ENCODE measurements at regions not wholly inside any gene's neighbourhood (a gene's known extent, or its start where the extent isn't known, plus 50 kb on each side); places are given as distances from the start of the nearest gene placed in this dataset.

- no peak overlapping the region for H2AK5ac ChIP-seq (ENCODE audit: low read depth, low read length)
- no peak overlapping the region for H3K56ac ChIP-seq (ENCODE audit: extremely low read depth, insufficient read depth, low read length)
- ATAC-seq (ENCODE audit: low read depth) (no peak), DNase-seq (no peak)
- no peaks in the 10 kb centered on the region for H4K20me1 ChIP-seq (ENCODE audit: insufficient read depth, low read length)
- no peak overlapping the region for H2AK9ac ChIP-seq (replicated peaks; ENCODE audit: low read depth, low read length, poor library complexity)
- POLR2A ChIA-PET (ENCODE audit: unreplicated experiment): no interaction called here
- in situ Hi-C loops (cut with MboI; ENCODE audit: low sequenced_read_pairs) (no loop called here), dilution Hi-C loops (cut with HindIII; ENCODE audit: low sequenced_read_pairs, unreplicated experiment) (no loop called here), intact Hi-C loops (cut with micrococcal nuclease) (no loop called here)
- H2BK5ac ChIP-seq (ENCODE audit: low read depth, low read length, poor library complexity, severe bottlenecking): no peak overlapping the region
- no CpG with 5 or more reads among the region's 4 CpGs for WGBS, 2 experiments (ENCODE audit: extremely low coverage in 2 of 2, insufficient read length in 1 of 2)
- H3K4me2 ChIP-seq (ENCODE audit: low read depth, low read length): no peak overlapping the region
- H2BK20ac ChIP-seq (ENCODE audit: low read depth, low read length): no peak overlapping the region
- H2BK15ac ChIP-seq (ENCODE audit: low read depth, low read length): no peak overlapping the region
- no peaks in the 10 kb centered on the region for H3K9me1 ChIP-seq (ENCODE audit: insufficient read depth, low read length)
- H4K8ac ChIP-seq (ENCODE audit: low read depth in 2 of 2, low read length in 2 of 2): no peak overlapping the region
- no TSS peak for BruUV-seq (replicated peaks)
- no peak overlapping the region for H2AFZ ChIP-seq (replicated peaks; ENCODE audit: low read length, poor library complexity)
- H3K27me3 ChIP-seq (ENCODE audit: control insufficient read depth, insufficient read depth, low read length): no peaks in the 10 kb centered on the region
- no peaks in the 10 kb centered on the region for H3K4me1 ChIP-seq (ENCODE audit: control insufficient read depth, insufficient read depth, low read length)
- TF ChIP-seq NFE2L2 (IDR thresholded peaks at IDR 0.05; ENCODE audit: low read depth, low read length) (no peak), RFX5 (IDR thresholded peaks at IDR 0.05; ENCODE audit: low read depth, low read length) (no peak), CEBPB (IDR thresholded peaks at IDR 0.05; ENCODE audit: low read depth, low read length) (no peak), MAZ (IDR thresholded peaks at IDR 0.05; ENCODE audit: borderline replicate concordance, low read depth, low read length) (no peak), USF2 (IDR thresholded peaks at IDR 0.05; ENCODE audit: low read depth, low read length) (no peak), MAFK (IDR thresholded peaks at IDR 0.05; ENCODE audit: low read depth, low read length) (no peak), CHD1 (IDR thresholded peaks at IDR 0.05; ENCODE audit: low read depth, low read length) (no peak), SMC3 (IDR thresholded peaks at IDR 0.05; ENCODE audit: low read depth, low read length) (no peak), RAD21 (IDR thresholded peaks at IDR 0.05; ENCODE audit: low read length) (no peak), BHLHE40 (IDR thresholded peaks at IDR 0.05; ENCODE audit: low read depth, low read length) (no peak), RCOR1 (IDR thresholded peaks at IDR 0.05; ENCODE audit: insufficient replicate concordance, low read length) (no peak), CTCF (conservative IDR thresholded peaks at IDR 0.05; ENCODE audit: low read depth, low read length) (no peak), POLR2A (IDR thresholded peaks at IDR 0.05; ENCODE audit: low read depth, low read length) (no peak), FOS (IDR thresholded peaks at IDR 0.05; ENCODE audit: low read depth, low read length) (no peak), MXI1 (IDR thresholded peaks at IDR 0.05; ENCODE audit: borderline replicate concordance, low read depth, low read length) (no peak), ELK1 (IDR thresholded peaks at IDR 0.05; ENCODE audit: borderline replicate concordance, low read depth, low read length) (no peak)
- no peak overlapping the region for H3K27ac ChIP-seq (ENCODE audit: insufficient read depth, low read length)
- no peak overlapping the region for H4K5ac ChIP-seq (ENCODE audit: low read depth, low read length)
- CTCF ChIA-PET: no interaction called here
- H3K9me3 ChIP-seq (ENCODE audit: control insufficient read depth, insufficient read depth, low read length): no peaks in the 10 kb centered on the region
- H3K23ac ChIP-seq (ENCODE audit: low read depth, low read length): no peak overlapping the region
- no peak overlapping the region for H3K4me3 ChIP-seq (ENCODE audit: insufficient read depth, low read depth, low read length)
- H3K18ac ChIP-seq (ENCODE audit: low read depth, low read length): no peak overlapping the region
- H3K14ac ChIP-seq (replicated peaks; ENCODE audit: low read depth, low read length): no peak overlapping the region
- H4K91ac ChIP-seq (ENCODE audit: insufficient read depth, low read depth, low read length): no peak overlapping the region
- no peak overlapping the region for H3K9ac ChIP-seq (ENCODE audit: low read depth, low read length)
- H2BK120ac ChIP-seq (ENCODE audit: low read depth, low read length): no peak overlapping the region
- H3K36me3 ChIP-seq (ENCODE audit: control insufficient read depth, insufficient read depth, low read length): no peaks in the 10 kb centered on the region
- H3K79me1 ChIP-seq (ENCODE audit: low read depth in 1 of 2, low read length in 2 of 2): no peaks in the 10 kb centered on the region
- H3K4ac ChIP-seq (ENCODE audit: low read depth, low read length): no peak overlapping the region
Measured at GRCh38 chr10:22105270-22105669, 101.7 kb upstream of the DNAJC1 start.

All from IMR-90 (cell line).